HepG2 (cell line): ENCODE measurements at regions not wholly inside any gene's neighbourhood (a gene's known extent, or its start where the extent isn't known, plus 50 kb on each side); places are given as distances from the start of the nearest gene placed in this dataset.

Experiments used
- ATAC-seq: fragments of 200-7000 bp; cut with Tn5 transposase; 3 replicates; pipeline ENCODE4 v1.9.1; 2020; ENCODE audit warnings: mild to moderate bottlenecking, moderate library complexity
- BruUV-seq: library from RNA; stranded (reverse); fragments of 400-500 nt; replicated peaks from 2 replicates; lab custom pipeline; 2021; lab: Mats Ljungman, UMichigan
- CTCF ChIA-PET: fragments of 300-600 bp; formaldehyde crosslinking; extraction: SDS; loops from one replicate; lab custom pipeline; 2021; ENCODE audit warnings: low total read pairs, inconsistent platforms, low intra/inter-chr PET ratio; lab: Yijun Ruan, JAX
- POLR2A ChIA-PET: fragments of 350-600 bp; sonication (Branson Sonifier 250); formaldehyde crosslinking; loops from one replicate; lab custom pipeline; 2020; ENCODE audit warnings: antibody characterized with exemption, inconsistent platforms; lab: Yijun Ruan, JAX
- DNase-seq: peaks from one replicate; pipeline ENCODE4 v3.0.0-alpha.2; 2015; ENCODE audit warnings: low spot score
- FAIRE-seq: peaks from 3 replicates; lab custom pipeline; 2011; peaks lifted over from hg19 to GRCh38; lab: Jason Lieb, UNC
- H2AFZ ChIP-seq: one replicate; pipeline ENCODE4 v1.6.1; 2011; ENCODE audit warnings: low read length, inconsistent platforms
- H3K27ac ChIP-seq: fragments of 300-600 bp; 3 replicates; pipeline ENCODE4 v1.8.0; 2011; ENCODE audit warnings: mixed run types, mild to moderate bottlenecking, mixed read lengths, low read length, inconsistent platforms; ENCODE audit not compliant: insufficient read depth; ENCODE audit errors: extremely low read length
- H3K27me3 ChIP-seq, 2 experiments: fragments of 200-600 bp in 1 of 2; 2 replicates in 1 of 2; 3 replicates in 1 of 2; pipeline versions ENCODE4 v1.6.0 to v1.8.0; 2011; ENCODE audit warnings: low read length in 2 of 2, mild to moderate bottlenecking in 2 of 2, moderate library complexity in 2 of 2, inconsistent platforms in 1 of 2; ENCODE audit not compliant: insufficient read depth in 2 of 2, control insufficient read depth in 1 of 2
- H3K36me3 ChIP-seq, 2 experiments: fragments of 200-600 bp in 1 of 2; replicated peaks in 1 of 2; 2 replicates in 1 of 2; 3 replicates in 1 of 2; pipeline versions ENCODE4 v1.5.1 to v1.8.0; 2011; ENCODE audit warnings: low read length in 2 of 2, inconsistent platforms in 1 of 2; ENCODE audit not compliant: insufficient read depth in 2 of 2, control insufficient read depth in 1 of 2
- H3K4me1 ChIP-seq: 2 replicates; pipeline ENCODE4 v1.5.1; 2012; ENCODE audit warnings: low read length, inconsistent platforms; ENCODE audit not compliant: insufficient read depth
- H3K4me2 ChIP-seq: 2 replicates; pipeline ENCODE4 v1.6.0; 2011; ENCODE audit warnings: low read depth, low read length, inconsistent platforms
- H3K4me3 ChIP-seq, 3 experiments: fragments of 200-600 bp in 1 of 3; sonication (generic), shearing (Covaris generic) in 1 of 3; replicated peaks in 1 of 3; 2 replicates each; pipeline ENCODE4 v1.5.1; 2011 to 2016; ENCODE audit warnings: low read length in 3 of 3, inconsistent platforms in 2 of 3, low read depth in 2 of 3, mild to moderate bottlenecking in 2 of 3, control low read depth in 1 of 3, mixed read lengths in 1 of 3; ENCODE audit not compliant: insufficient read depth in 1 of 3
- H3K79me2 ChIP-seq: one replicate; pipeline ENCODE4 v1.6.1; 2011; ENCODE audit warnings: low read length, inconsistent platforms; ENCODE audit not compliant: insufficient read depth
- H3K9ac ChIP-seq: 2 replicates; pipeline ENCODE4 v1.6.0; 2011; ENCODE audit warnings: mild to moderate bottlenecking, low read depth, low read length, inconsistent platforms; ENCODE audit not compliant: insufficient read depth
- H3K9me3 ChIP-seq: 2 replicates; pipeline ENCODE4 v1.5.1; 2012; ENCODE audit warnings: mild to moderate bottlenecking, low read length
- H4K20me1 ChIP-seq: 2 replicates; pipeline ENCODE4 v1.6.0; 2011; ENCODE audit warnings: inconsistent platforms, mild to moderate bottlenecking, low read length, moderate library complexity; ENCODE audit not compliant: insufficient read depth
- IRX3 ChIP-seq: sonication (generic); formaldehyde crosslinking; IDR thresholded peaks from 2 replicates; pipeline ENCODE4 v1.8.1; 2023; ENCODE audit warnings: mild to moderate bottlenecking, low read depth, missing genetic modification reagents, borderline replicate concordance
- MAZ ChIP-seq, 2 experiments: sonication (generic) in 1 of 2; formaldehyde crosslinking in 1 of 2; IDR thresholded peaks; 2 replicates each; pipeline versions ENCODE4 v1.5.0 to v1.6.1; 2012 to 2020; ENCODE audit warnings: low read depth in 2 of 2, mild to moderate bottlenecking in 2 of 2, borderline replicate concordance in 1 of 2, improper control_type of control experiment in 1 of 2, low read length in 1 of 2, missing genetic modification reagents in 1 of 2, moderate library complexity in 1 of 2
- NFE2L1 ChIP-seq: sonication (generic); formaldehyde crosslinking; IDR thresholded peaks from 2 replicates; pipeline ENCODE4 v1.4.0; 2020; ENCODE audit warnings: missing genetic modification reagents, mild to moderate bottlenecking, borderline replicate concordance
- RBM39 ChIP-seq: fragments of 200-400 bp; formaldehyde crosslinking; IDR thresholded peaks from one replicate; pipeline ENCODE4 v1.6.1; 2018; ENCODE audit warnings: antibody characterized with exemption, mild to moderate bottlenecking, low read depth, low read length; ENCODE audit not compliant: poor library complexity, severe bottlenecking
- SCMH1 ChIP-seq: sonication (generic); formaldehyde crosslinking; IDR thresholded peaks from 2 replicates; pipeline ENCODE4 v1.9.0; 2021; ENCODE audit warnings: missing genetic modification reagents, mild to moderate bottlenecking, borderline replicate concordance
- SRSF1 ChIP-seq: fragments of 200-400 bp; formaldehyde crosslinking; optimal IDR thresholded peaks from 2 replicates; pipeline ENCODE3; 2017; ENCODE audit warnings: mild to moderate bottlenecking, low read depth, low read length, moderate library complexity
- U2AF1 ChIP-seq: fragments of 200-400 bp; formaldehyde crosslinking; optimal IDR thresholded peaks from 2 replicates; pipeline ENCODE3; 2017; ENCODE audit warnings: mild to moderate bottlenecking, low read depth, low read length
- YY1 ChIP-seq: IDR thresholded peaks from 2 replicates; pipeline ENCODE4 v1.6.1; 2011; ENCODE audit warnings: low read length, low read depth, moderate library complexity, mild to moderate bottlenecking; ENCODE audit not compliant: insufficient read depth, insufficient replicate concordance
- ZGPAT ChIP-seq: IDR thresholded peaks from 2 replicates; pipeline ENCODE4 v1.6.1; 2016; ENCODE audit warnings: mild to moderate bottlenecking
- WGBS: methylation state at CpG from one replicate; pipeline ENCODE4 v1.1.6; 2017; ENCODE audit warnings: low lambda C conversion rate; 5-methylcytosine and 5-hydroxymethylcytosine counted together
- in situ Hi-C: cut with HindIII; loops from 2 replicates; pipeline ENCODE4 v1.10.0; 2017; ENCODE audit warnings: low pct_unique_long_range_greater_than_20kb; ENCODE audit not compliant: extremely low pct_ligation_motif_present
- intact Hi-C: fragments of 100-400 bp; cut with micrococcal nuclease; formaldehyde crosslinking; loops from one replicate; pipeline ENCODE4 v1.10.0; 2022; ENCODE audit not compliant: unreplicated experiment

GRCh38 chr21:8989721-8990325 lies 1531.6 kb upstream of the TPTE start:
- in situ Hi-C loops, result no loop called here
- Histone ChIP-seq H3K27ac (no peak overlapping the region), H3K4me2 (no peak overlapping the region), H2AFZ (no peak overlapping the region), H3K9ac (no peak overlapping the region), H4K20me1 (no peaks in the 10 kb centered on the region), H3K36me3 (no peaks in the 10 kb centered on the region), H3K79me2 (no peaks in the 10 kb centered on the region), H3K4me3 (no peak overlapping the region)
- ATAC-seq (peak; percentile 47), FAIRE-seq (no peak)
- intact Hi-C loops, result no loop called here
- ChIA-PET CTCF (no interaction called here), POLR2A (no interaction called here)
- WGBS, result 26% methylated on average over 16 of the region's 16 CpGs
- TF ChIP-seq RBM39, result peak; percentile 50
- TF ChIP-seq YY1, result peak; percentile 9
- no peak for TF ChIP-seq IRX3 (CRISPR knock-in tag)
- TF ChIP-seq NFE2L1, result no peak
- TF ChIP-seq SCMH1, result 0 out of 2 replicates have a peak, but pooled peaks have one; percentile 12
- peak; percentile 88 for TF ChIP-seq U2AF1
- peak; percentile 39 for TF ChIP-seq SRSF1
- no peak for TF ChIP-seq MAZ (IDR thresholded peaks at IDR 0.05; ENCODE audit: borderline replicate concordance, low read depth, low read length)
- no peak for TF ChIP-seq MAZ (CRISPR knock-in tag; IDR thresholded peaks at IDR 0.05; ENCODE audit: low read depth)
- TF ChIP-seq ZGPAT (CRISPR knock-in tag), result no peak
- TF ChIP-seq, all 625 proteins: peak for 5
- H3K4me1 ChIP-seq, result no peaks in the 10 kb centered on the region
- H3K9me3 ChIP-seq, result peaks cover 61% of the 10 kb centered on the region
- no peaks in the 10 kb centered on the region for H3K27me3 ChIP-seq
- DNase-seq, result peak; percentile 96
- no TSS peak for BruUV-seq
